HG03095 (cell line): ENCODE measurements at regions not wholly inside any gene's neighbourhood (a gene's known extent, or its start where the extent isn't known, plus 50 kb on each side); places are given as distances from the start of the nearest gene placed in this dataset.

ENCODE experiments used
- ATAC-seq: cut with Tn5 transposase; IDR thresholded peaks from one replicate; pipeline ENCODE4 v1.9.1; 2021; ENCODE audit warnings: moderate library complexity; ENCODE audit not compliant: unreplicated experiment

- no peak for ATAC-seq
These were observed 163.9 kb upstream of the GEMIN8 start for GRCh38 chrX:14193547-14193946.

- no peak for ATAC-seq
These were observed 144.2 kb upstream of the GEMIN8 start for GRCh38 chrX:14173873-14174272.

GRCh38 chrX:14164828-14165227 lies 135.1 kb upstream of the GEMIN8 start:
- no peak for ATAC-seq

- ATAC-seq: no peak
These were observed 95.8 kb upstream of the GEMIN8 start for GRCh38 chrX:14125462-14125861.

- no peak for ATAC-seq
These were observed 94.9 kb upstream of the GEMIN8 start for GRCh38 chrX:14124562-14124961.

GRCh38 chrX:14095702-14096101 lies 66.0 kb upstream of the GEMIN8 start:
- peak; percentile 77 for ATAC-seq

- ATAC-seq: no peak
These were observed 64.5 kb upstream of the GEMIN8 start for GRCh38 chrX:14094191-14094590.

- ATAC-seq: no peak
These were observed 54.8 kb upstream of the GEMIN8 start for GRCh38 chrX:14084466-14084865.

GRCh38 chrX:14083783-14084182 lies 54.1 kb upstream of the GEMIN8 start:
- no peak for ATAC-seq

- no peak for ATAC-seq
These were observed 50.3 kb upstream of the GEMIN8 start for GRCh38 chrX:14079891-14080430.
